ENCODE measurements at regions not wholly inside any gene's neighbourhood (a gene's known extent, or its start where the extent isn't known, plus 50 kb on each side); places are given as distances from the start of the nearest gene placed in this dataset.

GRCh38 chr16:86050591-86051367, 151.8 kb downstream of the IRF8 start:
- TF ChIP-seq REST (IDR thresholded peaks at IDR 0.05) (no peak), EP300 (IDR thresholded peaks at IDR 0.05) (no peak), RFX5 (IDR thresholded peaks at IDR 0.05) (no peak), TFCP2L1 (CRISPR knock-in tag; IDR thresholded peaks at IDR 0.05) (no peak), CTCF (IDR thresholded peaks at IDR 0.05) (no peak), POLR2A (IDR thresholded peaks at IDR 0.05; ENCODE audit: low read length) (no peak), FOSL2 (IDR thresholded peaks at IDR 0.05) (no peak), FOSL2 (CRISPR knock-in tag; IDR thresholded peaks at IDR 0.05) (no peak), ZFP36 (IDR thresholded peaks at IDR 0.05; ENCODE audit: borderline replicate concordance, partially characterized antibody) (no peak)

All from A549 (cell line).